Keratinocyte (primary cell): ENCODE measurements at regions not wholly inside any gene's neighbourhood (a gene's known extent, or its start where the extent isn't known, plus 50 kb on each side); places are given as distances from the start of the nearest gene placed in this dataset.
A peak's percentile ranks its signal among the peaks of the same experiment; 100 is the strongest.

Experiments used
- DNase-seq: peaks from one replicate; pipeline ENCODE4 v3.0.0-alpha.2; 2011; ENCODE audit warnings: low read depth, missing footprints, low spot score
- FAIRE-seq: peaks from 2 replicates; lab custom pipeline; 2011; peaks lifted over from hg19 to GRCh38; lab: Jason Lieb, UNC
- H2AFZ ChIP-seq: 2 replicates; pipeline ENCODE4 v1.6.0; 2012; ENCODE audit warnings: low read length, control low read depth, inconsistent platforms; ENCODE audit not compliant: control insufficient read depth
- H3K27ac ChIP-seq: 2 replicates; pipeline ENCODE4 v1.5.1; 2011; ENCODE audit warnings: low read length; ENCODE audit not compliant: control insufficient read depth, insufficient read depth
- H3K27me3 ChIP-seq: 3 replicates; pipeline ENCODE4 v1.6.0; 2011; ENCODE audit warnings: low read length; ENCODE audit not compliant: control insufficient read depth, insufficient read depth; ENCODE audit errors: extremely low read depth
- H3K36me3 ChIP-seq, 2 experiments: 2 replicates in 1 of 2; 3 replicates in 1 of 2; pipeline ENCODE4 v1.5.1; 2011; ENCODE audit warnings: low read length in 2 of 2, mild to moderate bottlenecking in 1 of 2; ENCODE audit not compliant: control insufficient read depth in 2 of 2, insufficient read depth in 2 of 2; ENCODE audit errors: extremely low read depth in 1 of 2
- H3K4me1 ChIP-seq: 3 replicates; pipeline ENCODE4 v1.5.1; 2011; ENCODE audit warnings: low read length; ENCODE audit not compliant: control insufficient read depth, insufficient read depth; ENCODE audit errors: extremely low read depth
- H3K4me2 ChIP-seq: 3 replicates; pipeline ENCODE4 v1.6.0; 2011; ENCODE audit warnings: low read depth, low read length; ENCODE audit not compliant: control insufficient read depth, insufficient read depth; ENCODE audit errors: extremely low read depth
- H3K4me3 ChIP-seq, 3 experiments: fragments of 200-600 bp in 1 of 3; sonication (generic) in 1 of 3; 2 replicates in 2 of 3; 3 replicates in 1 of 3; pipeline ENCODE4 v1.5.1; 2011 to 2016; ENCODE audit warnings: low read length in 3 of 3, mild to moderate bottlenecking in 3 of 3, control low read depth in 2 of 3, inconsistent platforms in 1 of 3, low read depth in 1 of 3, mixed read lengths in 1 of 3, mixed run types in 1 of 3, moderate library complexity in 1 of 3; ENCODE audit not compliant: control insufficient read depth in 2 of 3, insufficient read depth in 2 of 3; ENCODE audit errors: extremely low read depth in 1 of 3
- H3K79me2 ChIP-seq: 2 replicates; pipeline ENCODE4 v1.6.0; 2012; ENCODE audit warnings: low read length; ENCODE audit not compliant: control insufficient read depth, insufficient read depth
- H3K9ac ChIP-seq: 3 replicates; pipeline ENCODE4 v1.6.0; 2011; ENCODE audit warnings: low read length; ENCODE audit not compliant: control insufficient read depth, insufficient read depth; ENCODE audit errors: extremely low read depth
- H3K9me1 ChIP-seq: 3 replicates; pipeline ENCODE4 v1.6.0; 2011; ENCODE audit warnings: low read length; ENCODE audit not compliant: control insufficient read depth, insufficient read depth; ENCODE audit errors: extremely low read depth
- H3K9me3 ChIP-seq: 2 replicates; pipeline ENCODE4 v1.5.1; 2012; ENCODE audit warnings: low read depth, low read length; ENCODE audit not compliant: control insufficient read depth
- H4K20me1 ChIP-seq: 3 replicates; pipeline ENCODE4 v1.6.0; 2011; ENCODE audit warnings: low read length; ENCODE audit not compliant: control insufficient read depth, insufficient read depth; ENCODE audit errors: extremely low read depth
- EZH2 ChIP-seq: IDR thresholded peaks from one replicate; pipeline ENCODE4 v1.6.1; 2012; ENCODE audit warnings: inconsistent platforms, mild to moderate bottlenecking, low read length, moderate library complexity
- dilution Hi-C: fragments of 300-500 bp; cut with MboI; formaldehyde crosslinking; loops from one replicate; pipeline ENCODE4 v1.7.0; 2020; ENCODE audit warnings: low sequenced_read_pairs; ENCODE audit not compliant: extremely low pct_ligation_motif_present
- TF ChIP-seq, protein P1 (sequence below), 3 experiments: IDR thresholded peaks in 1 of 3; conservative IDR thresholded peaks in 1 of 3; optimal IDR thresholded peaks in 1 of 3; 2 replicates in 2 of 3; 3 replicates in 1 of 3; pipeline versions ENCODE3 to v1.5.1; 2011; ENCODE audit warnings: low read length in 3 of 3, mild to moderate bottlenecking in 3 of 3, moderate library complexity in 2 of 3, control low read depth in 1 of 3, inconsistent platforms in 1 of 3; ENCODE audit not compliant: insufficient read depth in 2 of 3; ENCODE audit errors: extremely low read depth in 1 of 3

DNA sequence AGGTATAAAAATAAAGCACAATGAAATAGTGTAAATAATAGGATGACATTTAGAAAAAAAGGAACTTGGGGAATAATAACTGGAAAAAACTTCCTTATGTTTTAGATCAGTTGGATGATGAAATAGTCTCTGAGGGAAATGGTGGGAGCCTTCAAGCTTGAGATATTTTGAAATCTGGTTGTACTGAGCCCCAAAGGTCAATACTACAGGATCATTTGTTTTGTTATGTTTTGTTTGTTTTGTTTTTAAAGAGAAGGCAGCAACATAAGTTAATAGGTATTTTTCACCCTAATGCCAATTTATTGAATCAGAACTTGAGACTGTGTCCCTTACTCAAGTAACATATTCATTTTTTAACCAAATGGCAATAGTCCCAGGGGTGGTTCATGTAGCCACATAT lies 393.1 kb downstream of the ETS1 start:
- Histone ChIP-seq H3K9me3 (no peaks in the 10 kb centered on the region), H3K27ac (no peak overlapping the region), H2AFZ (no peak overlapping the region), H3K9me1 (no peaks in the 10 kb centered on the region), H3K9ac (no peak overlapping the region), H3K36me3 (no peaks in the 10 kb centered on the region), H3K27me3 (no peaks in the 10 kb centered on the region), H3K79me2 (no peaks in the 10 kb centered on the region), H4K20me1 (no peaks in the 10 kb centered on the region), H3K4me1 (peaks cover 16% of the 10 kb centered on the region), H3K4me2 (peak overlapping the region; percentile 33), H3K4me3 (no peak overlapping the region)
- no peak for DNase-seq
- dilution Hi-C loops, result loop anchor here (25.0 kb wide), 1 partner anchor 443 kb away; no protein-coding TSS in a partner anchor
- FAIRE-seq, result no peak
- TF ChIP-seq, protein P1, sequence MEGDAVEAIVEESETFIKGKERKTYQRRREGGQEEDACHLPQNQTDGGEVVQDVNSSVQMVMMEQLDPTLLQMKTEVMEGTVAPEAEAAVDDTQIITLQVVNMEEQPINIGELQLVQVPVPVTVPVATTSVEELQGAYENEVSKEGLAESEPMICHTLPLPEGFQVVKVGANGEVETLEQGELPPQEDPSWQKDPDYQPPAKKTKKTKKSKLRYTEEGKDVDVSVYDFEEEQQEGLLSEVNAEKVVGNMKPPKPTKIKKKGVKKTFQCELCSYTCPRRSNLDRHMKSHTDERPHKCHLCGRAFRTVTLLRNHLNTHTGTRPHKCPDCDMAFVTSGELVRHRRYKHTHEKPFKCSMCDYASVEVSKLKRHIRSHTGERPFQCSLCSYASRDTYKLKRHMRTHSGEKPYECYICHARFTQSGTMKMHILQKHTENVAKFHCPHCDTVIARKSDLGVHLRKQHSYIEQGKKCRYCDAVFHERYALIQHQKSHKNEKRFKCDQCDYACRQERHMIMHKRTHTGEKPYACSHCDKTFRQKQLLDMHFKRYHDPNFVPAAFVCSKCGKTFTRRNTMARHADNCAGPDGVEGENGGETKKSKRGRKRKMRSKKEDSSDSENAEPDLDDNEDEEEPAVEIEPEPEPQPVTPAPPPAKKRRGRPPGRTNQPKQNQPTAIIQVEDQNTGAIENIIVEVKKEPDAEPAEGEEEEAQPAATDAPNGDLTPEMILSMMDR (optimal IDR thresholded peaks at IDR 0.05 in 1 of 3, IDR thresholded peaks at IDR 0.05 in 1 of 3, conservative IDR thresholded peaks at IDR 0.05 in 1 of 3; ENCODE audit: extremely low read depth in 1 of 3, insufficient read depth in 2 of 3, low read length in 3 of 3), result no peak
- TF ChIP-seq EZH2, result no peak

DNA sequence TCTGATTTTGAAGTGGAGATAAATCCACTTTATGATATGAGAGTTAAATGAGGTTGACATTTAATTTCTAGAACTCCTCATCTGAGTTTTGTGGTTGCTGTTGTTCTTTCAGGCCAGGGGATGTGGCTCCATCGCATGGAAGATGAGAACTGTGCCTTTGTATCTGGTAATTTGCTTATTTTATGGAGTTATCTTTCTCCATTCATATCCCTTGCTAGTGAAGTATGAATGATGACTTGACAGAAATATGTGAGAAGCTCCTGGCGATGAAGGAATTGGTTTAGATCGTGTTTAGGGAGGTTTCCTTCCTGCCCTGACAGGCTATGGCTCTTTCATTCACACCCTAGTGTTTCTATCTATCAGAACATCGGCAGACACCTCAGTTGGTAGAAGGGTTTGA lies 393.7 kb downstream of the ETS1 start:
- no peak overlapping the region for H3K9ac ChIP-seq
- peak overlapping the region; percentile 31 for H2AFZ ChIP-seq
- H3K9me1 ChIP-seq, result no peaks in the 10 kb centered on the region
- no peak for DNase-seq
- H4K20me1 ChIP-seq, result no peaks in the 10 kb centered on the region
- dilution Hi-C loops, result loop anchor here (25.0 kb wide), 1 partner anchor 444 kb away; no protein-coding TSS in a partner anchor
- peak overlapping the region; percentile 33 for H3K4me2 ChIP-seq
- no peak overlapping the region for H3K4me3 ChIP-seq
- H3K27me3 ChIP-seq, result no peaks in the 10 kb centered on the region
- no peaks in the 10 kb centered on the region for H3K9me3 ChIP-seq
- H3K36me3 ChIP-seq, result no peaks in the 10 kb centered on the region
- peaks cover 16% of the 10 kb centered on the region for H3K4me1 ChIP-seq
- H3K79me2 ChIP-seq, result no peaks in the 10 kb centered on the region
- H3K27ac ChIP-seq, result no peak overlapping the region
- no peak for TF ChIP-seq EZH2
- TF ChIP-seq, protein P1 (optimal IDR thresholded peaks at IDR 0.05 in 1 of 3, IDR thresholded peaks at IDR 0.05 in 1 of 3, conservative IDR thresholded peaks at IDR 0.05 in 1 of 3; ENCODE audit: extremely low read depth in 1 of 3, insufficient read depth in 2 of 3, low read length in 3 of 3), result no peak
- peak; percentile 81 for FAIRE-seq
